ENCODE measurements at regions not wholly inside any gene's neighbourhood (a gene's known extent, or its start where the extent isn't known, plus 50 kb on each side); places are given as distances from the start of the nearest gene placed in this dataset.

GRCh38 chr3:187919544-187919943 lies 174.3 kb upstream of the BCL6 start:
- WGBS, 3 donors: 89 to 93% (median 90%) methylated on average over 3 of the region's 3 CpGs
- no peak for TF ChIP-seq POLR2A (IDR thresholded peaks at IDR 0.05)
- no peak for TF ChIP-seq EP300 (IDR thresholded peaks at IDR 0.05)
- no peak for TF ChIP-seq CTCF (IDR thresholded peaks at IDR 0.05)
- no peaks in the 10 kb centered on the region for H3K27me3 ChIP-seq
- DNase-seq: no peak
- no peaks in the 10 kb centered on the region for H3K9me3 ChIP-seq
- no peaks in the 10 kb centered on the region for H3K36me3 ChIP-seq
- H3K4me1 ChIP-seq (ENCODE audit: insufficient read depth): peaks cover 10% of the 10 kb centered on the region
- no peak overlapping the region for H3K4me3 ChIP-seq
- intact Hi-C loops (cut with DNase I): loop anchor here in 2 of 4 donors (5.0 to 10.0 kb wide), 2 partner anchors 123 to 1215 kb away; no protein-coding TSS in a partner anchor
- H3K27ac ChIP-seq: no peak overlapping the region

- Histone ChIP-seq H3K4me3 (no peak overlapping the region), H3K27me3 (no peaks in the 10 kb centered on the region), H3K36me3 (no peaks in the 10 kb centered on the region), H3K27ac (no peak overlapping the region), H3K9me3 (no peaks in the 10 kb centered on the region), H3K4me1 (ENCODE audit: insufficient read depth) (peaks cover 10% of the 10 kb centered on the region)
- intact Hi-C loops (cut with DNase I): no loop called here
- TF ChIP-seq CTCF (IDR thresholded peaks at IDR 0.05) (no peak), EP300 (IDR thresholded peaks at IDR 0.05) (no peak), POLR2A (IDR thresholded peaks at IDR 0.05) (no peak)
- no peak for DNase-seq
- 89 to 93% (median 93%) methylated on average over 1 of the region's 1 CpG for WGBS, 3 donors
Measured at GRCh38 chr3:187920030-187920429, 174.8 kb upstream of the BCL6 start.

DNA sequence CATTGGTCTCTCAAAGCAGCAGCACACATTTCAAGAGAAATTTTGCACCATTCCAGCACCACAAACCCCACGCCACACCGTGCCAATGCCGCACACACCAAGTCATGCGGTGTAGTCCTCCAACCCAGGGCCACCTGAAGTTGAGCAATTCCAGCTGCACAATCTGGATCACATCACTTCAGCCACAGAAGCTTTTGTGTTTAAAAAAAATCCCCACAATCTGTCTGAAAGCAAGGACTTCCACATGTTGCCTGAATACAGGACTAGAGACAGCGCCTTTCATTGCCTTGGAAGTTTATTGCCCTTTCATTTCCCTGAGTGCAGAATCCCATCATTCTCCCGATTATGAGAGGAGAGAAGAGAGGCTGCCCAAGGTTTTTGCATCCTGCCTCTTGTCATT lies 175.6 kb upstream of the BCL6 start:
- Histone ChIP-seq H3K4me3 (no peak overlapping the region), H3K27me3 (no peaks in the 10 kb centered on the region), H3K27ac (peak overlapping the region in 1 of 2 donors; percentile 20), H3K4me1 (ENCODE audit: insufficient read depth) (peaks cover 6% of the 10 kb centered on the region), H3K9me3 (no peaks in the 10 kb centered on the region), H3K36me3 (no peaks in the 10 kb centered on the region)
- no peak for TF ChIP-seq CTCF (IDR thresholded peaks at IDR 0.05)
- intact Hi-C loops (cut with DNase I): no loop called here
- 26 to 33% (median 30%) methylated on average over 6 of the region's 6 CpGs for WGBS, 3 donors
- DNase-seq: peak in 3 of 5 donors; percentile 35 to 41 (median 35)

DNA sequence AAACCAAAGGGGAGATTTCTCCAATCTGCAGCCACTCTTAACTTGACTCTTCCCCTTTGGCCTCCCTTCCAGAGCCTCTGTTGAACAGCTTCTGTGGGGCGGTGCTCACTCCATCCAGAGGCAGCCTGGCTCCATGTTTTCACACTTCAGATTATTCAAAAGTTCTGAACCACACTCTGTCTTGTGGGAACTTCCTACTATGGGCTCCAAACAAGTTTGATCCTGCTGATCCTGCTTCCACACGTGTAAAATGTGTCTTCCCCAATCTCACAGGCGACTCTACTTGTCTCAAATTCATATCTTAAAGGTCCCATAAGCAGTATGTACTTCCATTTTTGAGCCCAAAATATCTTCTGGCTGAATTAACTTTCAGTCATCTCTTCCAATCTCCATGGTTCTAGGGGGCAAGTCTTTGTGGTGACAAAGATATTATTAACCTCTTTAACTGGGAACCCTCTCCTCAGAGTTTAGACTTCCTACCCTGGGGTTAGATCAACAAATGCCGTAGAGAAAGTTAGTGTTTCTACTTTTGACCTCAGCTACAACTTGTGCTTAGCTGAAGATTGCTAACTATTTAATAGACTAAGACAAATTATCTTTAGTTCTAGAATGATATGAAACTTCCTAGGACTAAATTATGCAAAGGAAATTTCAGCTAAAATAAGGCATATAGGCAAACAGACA lies 176.3 kb upstream of the BCL6 start:
- TF ChIP-seq EP300 (IDR thresholded peaks at IDR 0.05): no peak
- no peak for TF ChIP-seq POLR2A (IDR thresholded peaks at IDR 0.05)
- no peak for TF ChIP-seq CTCF (IDR thresholded peaks at IDR 0.05)
- 57 to 64% (median 61%) methylated on average over 4 of the region's 4 CpGs for WGBS, 3 donors
- DNase-seq: no peak
- H3K27me3 ChIP-seq: no peaks in the 10 kb centered on the region
- intact Hi-C loops (cut with DNase I): no loop called here
- H3K9me3 ChIP-seq: no peaks in the 10 kb centered on the region
- H3K27ac ChIP-seq: peak overlapping the region in 1 of 2 donors; percentile 20
- H3K4me1 ChIP-seq (ENCODE audit: insufficient read depth): peaks cover 5% of the 10 kb centered on the region
- no peak overlapping the region for H3K4me3 ChIP-seq
- no peaks in the 10 kb centered on the region for H3K36me3 ChIP-seq
